ENCODE measurements at regions not wholly inside any gene's neighbourhood (a gene's known extent, or its start where the extent isn't known, plus 50 kb on each side); places are given as distances from the start of the nearest gene placed in this dataset.

- TF ChIP-seq CTCF (conservative IDR thresholded peaks at IDR 0.05): no peak
- no peak overlapping the region for H3K27ac ChIP-seq
Observed at GRCh38 chr10:107686095-107686494, 521.6 kb upstream of the SORCS1 start.

- H3K27ac ChIP-seq: no peak overlapping the region
Observed at GRCh38 chr10:107671960-107672359, 507.5 kb upstream of the SORCS1 start.

GRCh38 chr10:107666214-107666613 lies 501.7 kb upstream of the SORCS1 start:
- no peak overlapping the region for H3K27ac ChIP-seq
- TF ChIP-seq CTCF (conservative IDR thresholded peaks at IDR 0.05): no peak

More at GRCh38 chr10:107671960-107672359, 507.5 kb upstream of the SORCS1 start:
- TF ChIP-seq CTCF (conservative IDR thresholded peaks at IDR 0.05): no peak

- TF ChIP-seq CTCF (conservative IDR thresholded peaks at IDR 0.05): no peak
- no peak overlapping the region for H3K27ac ChIP-seq
Observed at GRCh38 chr10:107665459-107665858, 501.0 kb upstream of the SORCS1 start.

- no peak for TF ChIP-seq CTCF (conservative IDR thresholded peaks at IDR 0.05)
- H3K27ac ChIP-seq: no peak overlapping the region
Observed at GRCh38 chr10:107657851-107658250, 493.3 kb upstream of the SORCS1 start.

- no peak for TF ChIP-seq CTCF (conservative IDR thresholded peaks at IDR 0.05)
- no peak overlapping the region for H3K27ac ChIP-seq
Observed at GRCh38 chr10:107656932-107657331, 492.4 kb upstream of the SORCS1 start.

GRCh38 chr10:107653832-107654287 lies 489.4 kb upstream of the SORCS1 start:
- TF ChIP-seq CTCF (conservative IDR thresholded peaks at IDR 0.05): no peak
- no peak overlapping the region for H3K27ac ChIP-seq

Measured in VCaP (cell line).